ENCODE measurements at regions not wholly inside any gene's neighbourhood (a gene's known extent, or its start where the extent isn't known, plus 50 kb on each side); places are given as distances from the start of the nearest gene placed in this dataset.

DNA sequence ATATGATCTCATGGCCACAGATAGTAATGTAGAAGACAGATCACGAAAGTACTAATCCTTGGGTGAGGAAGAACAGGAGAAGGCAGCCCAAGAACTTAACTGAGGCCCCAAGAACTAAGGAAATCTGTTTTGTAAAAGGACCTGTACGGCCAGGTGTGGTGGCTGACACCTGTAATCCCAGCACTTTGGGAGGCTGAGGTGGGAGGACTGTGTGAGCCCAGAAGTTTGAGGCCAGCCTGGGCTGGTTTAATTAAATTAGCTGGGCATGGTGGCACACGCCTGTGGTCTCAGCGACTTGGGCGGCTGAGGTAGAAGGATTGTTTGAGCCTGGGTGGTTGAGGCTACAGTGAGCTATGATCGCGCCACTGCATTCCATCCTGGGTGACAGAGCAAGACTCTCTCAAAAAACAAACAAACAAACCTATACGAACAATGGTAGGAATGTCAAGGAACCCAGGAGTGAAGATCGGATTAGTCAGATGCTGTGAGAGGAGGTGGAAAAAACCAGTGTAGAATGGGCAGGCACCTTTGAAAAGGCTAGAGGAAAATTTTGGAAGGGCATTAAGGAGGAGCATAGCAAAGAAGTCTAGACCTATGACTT is 283.8 kb upstream of the DMRT1 start:
- TF ChIP-seq, protein P1, sequence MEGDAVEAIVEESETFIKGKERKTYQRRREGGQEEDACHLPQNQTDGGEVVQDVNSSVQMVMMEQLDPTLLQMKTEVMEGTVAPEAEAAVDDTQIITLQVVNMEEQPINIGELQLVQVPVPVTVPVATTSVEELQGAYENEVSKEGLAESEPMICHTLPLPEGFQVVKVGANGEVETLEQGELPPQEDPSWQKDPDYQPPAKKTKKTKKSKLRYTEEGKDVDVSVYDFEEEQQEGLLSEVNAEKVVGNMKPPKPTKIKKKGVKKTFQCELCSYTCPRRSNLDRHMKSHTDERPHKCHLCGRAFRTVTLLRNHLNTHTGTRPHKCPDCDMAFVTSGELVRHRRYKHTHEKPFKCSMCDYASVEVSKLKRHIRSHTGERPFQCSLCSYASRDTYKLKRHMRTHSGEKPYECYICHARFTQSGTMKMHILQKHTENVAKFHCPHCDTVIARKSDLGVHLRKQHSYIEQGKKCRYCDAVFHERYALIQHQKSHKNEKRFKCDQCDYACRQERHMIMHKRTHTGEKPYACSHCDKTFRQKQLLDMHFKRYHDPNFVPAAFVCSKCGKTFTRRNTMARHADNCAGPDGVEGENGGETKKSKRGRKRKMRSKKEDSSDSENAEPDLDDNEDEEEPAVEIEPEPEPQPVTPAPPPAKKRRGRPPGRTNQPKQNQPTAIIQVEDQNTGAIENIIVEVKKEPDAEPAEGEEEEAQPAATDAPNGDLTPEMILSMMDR (conservative IDR thresholded peaks at IDR 0.05; ENCODE audit: low read depth, low read length), result no peak
- no peak for TF ChIP-seq EZH2 (IDR thresholded peaks at IDR 0.05; ENCODE audit: low read length, unreplicated experiment)
